HG03469 (cell line): ENCODE measurements at regions not wholly inside any gene's neighbourhood (a gene's known extent, or its start where the extent isn't known, plus 50 kb on each side); places are given as distances from the start of the nearest gene placed in this dataset.
A peak's percentile ranks its signal among the peaks of the same experiment; 100 is the strongest.
"Not testable (repeated sequence)": the region's sequence is repeated elsewhere in the genome, so short reads cannot be mapped to it uniquely, and the experiment has no call there.

Experiments
- ATAC-seq: cut with Tn5 transposase; IDR thresholded peaks from one replicate; pipeline ENCODE4 v1.9.1; 2021; ENCODE audit warnings: mild to moderate bottlenecking, moderate library complexity, moderate number of reproducible peaks; ENCODE audit not compliant: unreplicated experiment

GRCh38 chr14:43894534-43894933 lies 612.5 kb downstream of the FSCB start:
- peak; percentile 56 for ATAC-seq

GRCh38 chr14:43887523-43887922 lies 619.6 kb downstream of the FSCB start:
- ATAC-seq: no peak

GRCh38 chr14:43877351-43877960 lies 629.6 kb downstream of the FSCB start:
- ATAC-seq: no peak

- no peak for ATAC-seq
Measured at GRCh38 chr14:43872752-43873655, 634.1 kb downstream of the FSCB start.

GRCh38 chr14:43872222-43872621 lies 634.9 kb downstream of the FSCB start:
- no peak for ATAC-seq

GRCh38 chr14:43858981-43859380 lies 648.1 kb downstream of the FSCB start:
- ATAC-seq: no peak

- ATAC-seq: no peak
Measured at GRCh38 chr14:43855556-43855955, 651.5 kb downstream of the FSCB start.

GRCh38 chr14:43853541-43853940 lies 653.5 kb downstream of the FSCB start:
- ATAC-seq: no peak

- no peak for ATAC-seq
Measured at GRCh38 chr14:43803076-43803689, 703.9 kb downstream of the FSCB start.

- ATAC-seq: no peak
Measured at GRCh38 chr14:43795600-43796228, 711.4 kb downstream of the FSCB start.

GRCh38 chr14:43793579-43793978 lies 713.5 kb downstream of the FSCB start:
- ATAC-seq: no peak

GRCh38 chr14:43792980-43793379 lies 714.1 kb downstream of the FSCB start:
- ATAC-seq: no peak

GRCh38 chr14:43790681-43791080 lies 716.4 kb downstream of the FSCB start:
- no peak for ATAC-seq

- ATAC-seq: no peak
Measured at GRCh38 chr14:43789458-43789857, 717.6 kb downstream of the FSCB start.

GRCh38 chr14:43786066-43786762 lies 720.9 kb downstream of the FSCB start:
- no peak for ATAC-seq

GRCh38 chr14:43784432-43784831 lies 722.7 kb downstream of the FSCB start:
- ATAC-seq: not testable (repeated sequence)

GRCh38 chr14:43778937-43779639 lies 728.0 kb downstream of the FSCB start:
- no peak for ATAC-seq

- ATAC-seq: no peak
Measured at GRCh38 chr14:43778570-43778936, 728.5 kb downstream of the FSCB start.

- ATAC-seq: no peak
Measured at GRCh38 chr14:43765474-43765873, 741.6 kb downstream of the FSCB start.

- no peak for ATAC-seq
Measured at GRCh38 chr14:43764433-43764832, 742.6 kb downstream of the FSCB start.
